ENCODE measurements at regions not wholly inside any gene's neighbourhood (a gene's known extent, or its start where the extent isn't known, plus 50 kb on each side); places are given as distances from the start of the nearest gene placed in this dataset.

GRCh38 chr11:104704888-104705287 lies 193.4 kb downstream of the CASP12 start:
- H3K79me2 ChIP-seq (ENCODE audit: insufficient read depth, low read length): no peaks in the 10 kb centered on the region
- H3K9me3 ChIP-seq (ENCODE audit: insufficient read depth, low read depth, low read length): no peaks in the 10 kb centered on the region
- H3K9ac ChIP-seq (ENCODE audit: low read depth, low read length, poor library complexity, severe bottlenecking): peak overlapping the region; percentile 85
- H3F3A ChIP-seq (ENCODE audit: low read depth): peaks cover 8% of the 10 kb centered on the region; the same call in 1 of the 2 replicates
- no peaks in the 10 kb centered on the region for H3K9me2 ChIP-seq (replicated peaks; ENCODE audit: low read depth, low read length)
- no peaks in the 10 kb centered on the region for H3K27me3 ChIP-seq (ENCODE audit: insufficient read depth, low read length, poor library complexity, severe bottlenecking)
- TF ChIP-seq CTCF (conservative IDR thresholded peaks at IDR 0.05; ENCODE audit: low read length): no peak
- no peak for TF ChIP-seq EZH2phosphoT487 (IDR thresholded peaks at IDR 0.05; ENCODE audit: borderline replicate concordance)
- H3K4me2 ChIP-seq (ENCODE audit: low read depth, low read length, poor library complexity, severe bottlenecking): peak overlapping the region; percentile 83
- peaks cover 69% of the 10 kb centered on the region for H3K4me1 ChIP-seq (ENCODE audit: insufficient read depth, low read length, poor library complexity, severe bottlenecking)
- H2AFZ ChIP-seq (ENCODE audit: low read length): 0 out of 2 replicates have a peak overlapping the region, but pooled peaks have one; percentile 29
- no peaks in the 10 kb centered on the region for H4K20me1 ChIP-seq (ENCODE audit: insufficient read depth, low read length, poor library complexity, severe bottlenecking)
- no peaks in the 10 kb centered on the region for H3K36me3 ChIP-seq (ENCODE audit: insufficient read depth, low read length)
- H3K4me3 ChIP-seq (ENCODE audit: low read length, poor library complexity, severe bottlenecking): peak overlapping the region; percentile 77

GRCh38 chr11:104704146-104704830 lies 194.0 kb downstream of the CASP12 start:
- no peaks in the 10 kb centered on the region for H3K9me2 ChIP-seq (replicated peaks; ENCODE audit: low read depth, low read length)
- H3K4me3 ChIP-seq (ENCODE audit: low read length, poor library complexity, severe bottlenecking): peak overlapping the region; percentile 77
- peaks cover 8% of the 10 kb centered on the region; the same call in 1 of the 2 replicates for H3F3A ChIP-seq (ENCODE audit: low read depth)
- no peaks in the 10 kb centered on the region for H3K79me2 ChIP-seq (ENCODE audit: insufficient read depth, low read length)
- peak overlapping the region; percentile 83 for H3K4me2 ChIP-seq (ENCODE audit: low read depth, low read length, poor library complexity, severe bottlenecking)
- H3K9me3 ChIP-seq (ENCODE audit: insufficient read depth, low read depth, low read length): no peaks in the 10 kb centered on the region
- TF ChIP-seq CTCF (conservative IDR thresholded peaks at IDR 0.05; ENCODE audit: low read length) (no peak), EZH2phosphoT487 (IDR thresholded peaks at IDR 0.05; ENCODE audit: borderline replicate concordance) (no peak)
- H4K20me1 ChIP-seq (ENCODE audit: insufficient read depth, low read length, poor library complexity, severe bottlenecking): no peaks in the 10 kb centered on the region
- peak overlapping the region; percentile 85 for H3K9ac ChIP-seq (ENCODE audit: low read depth, low read length, poor library complexity, severe bottlenecking)
- H3K27me3 ChIP-seq (ENCODE audit: insufficient read depth, low read length, poor library complexity, severe bottlenecking): no peaks in the 10 kb centered on the region
- no peaks in the 10 kb centered on the region for H3K36me3 ChIP-seq (ENCODE audit: insufficient read depth, low read length)
- 0 out of 2 replicates have a peak overlapping the region, but pooled peaks have one; percentile 29 for H2AFZ ChIP-seq (ENCODE audit: low read length)
- H3K4me1 ChIP-seq (ENCODE audit: insufficient read depth, low read length, poor library complexity, severe bottlenecking): peaks cover 65% of the 10 kb centered on the region

GRCh38 chr11:104700609-104701008 lies 197.7 kb downstream of the CASP12 start:
- no peaks in the 10 kb centered on the region for H4K20me1 ChIP-seq (ENCODE audit: insufficient read depth, low read length, poor library complexity, severe bottlenecking)
- H2AFZ ChIP-seq (ENCODE audit: low read length): no peak overlapping the region
- no peaks in the 10 kb centered on the region for H3K9me3 ChIP-seq (ENCODE audit: insufficient read depth, low read depth, low read length)
- no peaks in the 10 kb centered on the region for H3K79me2 ChIP-seq (ENCODE audit: insufficient read depth, low read length)
- H3K4me2 ChIP-seq (ENCODE audit: low read depth, low read length, poor library complexity, severe bottlenecking): peak overlapping the region; percentile 62
- peak overlapping the region; percentile 16 for H3K9ac ChIP-seq (ENCODE audit: low read depth, low read length, poor library complexity, severe bottlenecking)
- H3K9me2 ChIP-seq (replicated peaks; ENCODE audit: low read depth, low read length): no peaks in the 10 kb centered on the region
- TF ChIP-seq CTCF (conservative IDR thresholded peaks at IDR 0.05; ENCODE audit: low read length): no peak
- no peak for TF ChIP-seq EZH2phosphoT487 (IDR thresholded peaks at IDR 0.05; ENCODE audit: borderline replicate concordance)
- H3F3A ChIP-seq (ENCODE audit: low read depth): no peaks in the 10 kb centered on the region
- no peaks in the 10 kb centered on the region for H3K27me3 ChIP-seq (ENCODE audit: insufficient read depth, low read length, poor library complexity, severe bottlenecking)
- H3K36me3 ChIP-seq (ENCODE audit: insufficient read depth, low read length): no peaks in the 10 kb centered on the region
- H3K4me3 ChIP-seq (ENCODE audit: low read length, poor library complexity, severe bottlenecking): peak overlapping the region; percentile 9
- peaks cover 51% of the 10 kb centered on the region for H3K4me1 ChIP-seq (ENCODE audit: insufficient read depth, low read length, poor library complexity, severe bottlenecking)

Data from Loucy (cell line).